Stomach (tissue), 8 donors: ENCODE measurements at regions not wholly inside any gene's neighbourhood (a gene's known extent, or its start where the extent isn't known, plus 50 kb on each side); places are given as distances from the start of the nearest gene placed in this dataset.
A peak's percentile ranks its signal among the peaks of the same experiment; 100 is the strongest.

ENCODE experiments used
- DNase-seq, 2 donors: peaks; one replicate each; pipeline versions ENCODE4 v3.0.0 to v3.0.0-alpha.2; 2013 to 2019
- H3K27ac ChIP-seq, 5 donors: fragments of 200-600 bp in 4 of 5; sonication (generic) in 4 of 5; one replicate each; pipeline ENCODE4 v1.5.1; 2013 to 2019; ENCODE audit warnings: mild to moderate bottlenecking in 1 of 5, moderate library complexity in 1 of 5
- H3K27me3 ChIP-seq, 3 donors: fragments of 200-600 bp; sonication (generic); one replicate each; pipeline ENCODE4 v1.5.1; 2017 to 2019; ENCODE audit warnings: mixed run types in 1 of 3
- H3K36me3 ChIP-seq, 4 donors: fragments of 200-600 bp; sonication (generic); 1 replicate in 3 of 4; 2 replicates in 1 of 4; pipeline ENCODE4 v1.5.1; 2016 to 2019
- H3K4me1 ChIP-seq, 4 donors: fragments of 200-600 bp; sonication (generic); one replicate each; pipeline ENCODE4 v1.5.1; 2016 to 2019
- H3K4me3 ChIP-seq, 4 donors: fragments of 200-600 bp; sonication (generic) in 3 of 4; one replicate each; pipeline ENCODE4 v1.5.1; 2016 to 2019; ENCODE audit warnings: mild to moderate bottlenecking in 1 of 4
- H3K9me3 ChIP-seq, 4 donors: fragments of 200-600 bp; sonication (generic); one replicate each; pipeline ENCODE4 v1.5.1; 2016 to 2019
- EP300 ChIP-seq: sonication (generic); formaldehyde crosslinking; IDR thresholded peaks from one replicate; pipeline ENCODE4 v1.6.1; 2017; ENCODE audit warnings: antibody characterized with exemption
- POLR2A ChIP-seq, 4 donors: fragments of 450-650 bp; IDR thresholded peaks; one replicate each; pipeline ENCODE4 v1.6.1; 2016; ENCODE audit warnings: antibody characterized with exemption in 4 of 4, control low read depth in 2 of 4, mild to moderate bottlenecking in 1 of 4, moderate library complexity in 1 of 4
- POLR2AphosphoS5 ChIP-seq, 3 donors: sonication (generic); formaldehyde crosslinking; IDR thresholded peaks; one replicate each; pipeline ENCODE4 v1.6.1; 2016; ENCODE audit warnings: antibody characterized with exemption in 3 of 3
- WGBS, 5 donors: extraction: QIAGEN DNeasy Blood & Tissue Kit in 3 of 5; methylation state at CpG; one replicate each; pipeline versions ENCODE4 v1.1.5 to v1.1.7; 2013 to 2018; 5-methylcytosine and 5-hydroxymethylcytosine counted together
- intact Hi-C: fragments of 100-400 bp; cut with DNase I; formaldehyde crosslinking; loops from one replicate; pipeline ENCODE4 v1.15.1; 2023; ENCODE audit warnings: low total_unique reads
- TF ChIP-seq, protein P1 (sequence below), 7 experiments: fragments of 450-650 bp in 4 of 7; fragments of 200-600 bp in 3 of 7; sonication (generic) in 3 of 7; IDR thresholded peaks; one replicate each; pipeline ENCODE4 v1.5.1; 2016 to 2019; ENCODE audit warnings: antibody characterized with exemption in 7 of 7, control low read depth in 2 of 7, mild to moderate bottlenecking in 1 of 7
- donor health status: healthy with polysubstance abuse.
- donor health status: Bipolar disorder and iron deficiency.
- donor health status: healthy.

DNA sequence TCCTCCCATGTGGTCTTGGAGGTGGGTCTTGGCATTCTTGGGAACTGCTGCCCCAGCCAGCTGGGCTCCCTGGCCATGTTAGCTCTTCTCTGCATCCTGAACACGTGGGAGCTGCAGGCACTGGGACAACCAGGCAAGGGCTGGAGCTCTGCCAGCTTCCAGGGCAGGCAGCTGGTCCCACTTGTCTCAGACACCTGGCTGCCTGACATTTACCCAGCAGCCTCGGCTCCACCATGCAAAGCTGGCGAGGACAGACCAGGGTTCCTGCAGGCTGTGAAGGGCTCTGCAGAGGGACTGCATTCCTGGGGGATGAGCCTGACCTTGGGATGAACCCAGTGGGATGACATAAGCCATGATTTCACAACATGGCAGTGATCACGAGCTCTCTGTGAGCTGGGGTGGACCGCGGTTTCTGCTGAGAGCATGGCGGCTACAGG, 99.0 kb upstream of the TSHZ3 start:
- Histone ChIP-seq H3K27ac (no peak overlapping the region), H3K4me3 (no peak overlapping the region), H3K36me3 (no peaks in the 10 kb centered on the region), H3K4me1 (no peaks in the 10 kb centered on the region), H3K27me3 (peaks cover 0 to 13% (median 0%) of the 10 kb centered on the region in 3 donors), H3K9me3 (peaks cover 0 to 17% (median 12%) of the 10 kb centered on the region in 4 donors)
- WGBS, 5 donors = 56 to 63% (median 60%) methylated on average over 5 to 7 of the region's 7 CpGs
- TF ChIP-seq, protein P1, sequence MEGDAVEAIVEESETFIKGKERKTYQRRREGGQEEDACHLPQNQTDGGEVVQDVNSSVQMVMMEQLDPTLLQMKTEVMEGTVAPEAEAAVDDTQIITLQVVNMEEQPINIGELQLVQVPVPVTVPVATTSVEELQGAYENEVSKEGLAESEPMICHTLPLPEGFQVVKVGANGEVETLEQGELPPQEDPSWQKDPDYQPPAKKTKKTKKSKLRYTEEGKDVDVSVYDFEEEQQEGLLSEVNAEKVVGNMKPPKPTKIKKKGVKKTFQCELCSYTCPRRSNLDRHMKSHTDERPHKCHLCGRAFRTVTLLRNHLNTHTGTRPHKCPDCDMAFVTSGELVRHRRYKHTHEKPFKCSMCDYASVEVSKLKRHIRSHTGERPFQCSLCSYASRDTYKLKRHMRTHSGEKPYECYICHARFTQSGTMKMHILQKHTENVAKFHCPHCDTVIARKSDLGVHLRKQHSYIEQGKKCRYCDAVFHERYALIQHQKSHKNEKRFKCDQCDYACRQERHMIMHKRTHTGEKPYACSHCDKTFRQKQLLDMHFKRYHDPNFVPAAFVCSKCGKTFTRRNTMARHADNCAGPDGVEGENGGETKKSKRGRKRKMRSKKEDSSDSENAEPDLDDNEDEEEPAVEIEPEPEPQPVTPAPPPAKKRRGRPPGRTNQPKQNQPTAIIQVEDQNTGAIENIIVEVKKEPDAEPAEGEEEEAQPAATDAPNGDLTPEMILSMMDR (IDR thresholded peaks at IDR 0.05) = no peak
- no peak for TF ChIP-seq EP300
- TF ChIP-seq POLR2AphosphoS5 (IDR thresholded peaks at IDR 0.05) = peak in 2 of 3 donors; percentile 32 to 42
- intact Hi-C loops = no loop called here
- DNase-seq = peak; percentile 26 to 58

DNA sequence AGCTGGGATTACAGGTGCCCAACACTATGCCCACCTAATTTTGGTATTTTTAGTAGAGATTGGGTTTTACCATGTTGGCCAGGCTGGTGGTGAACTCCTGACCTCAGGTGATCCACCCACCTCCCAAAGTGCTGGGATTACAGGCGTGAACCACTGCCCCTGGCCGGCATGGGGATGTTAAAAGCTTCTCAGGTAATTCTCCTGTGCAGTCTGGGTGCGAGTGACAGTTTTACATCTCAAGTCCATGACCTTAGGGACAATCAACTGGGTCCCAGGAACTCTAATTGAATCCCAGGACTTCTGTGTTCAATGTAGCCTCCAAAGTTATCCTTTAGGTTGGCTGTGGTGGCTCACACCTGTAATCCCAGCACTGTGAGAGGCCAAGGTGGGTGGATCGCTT, 100.1 kb upstream of the TSHZ3 start:
- H3K36me3 ChIP-seq = no peaks in the 10 kb centered on the region
- TF ChIP-seq, protein P1 (IDR thresholded peaks at IDR 0.05) = no peak
- TF ChIP-seq POLR2A (IDR thresholded peaks at IDR 0.05) (no peak), POLR2AphosphoS5 (IDR thresholded peaks at IDR 0.05) (no peak), EP300 (no peak)
- WGBS, 5 donors = 82 to 88% (median 83%) methylated on average over 4 of the region's 4 CpGs
- intact Hi-C loops = no loop called here
- DNase-seq = no peak
- H3K4me1 ChIP-seq = no peaks in the 10 kb centered on the region
- H3K9me3 ChIP-seq = peaks cover 0 to 17% (median 12%) of the 10 kb centered on the region in 4 donors
- H3K27ac ChIP-seq = no peak overlapping the region
- H3K27me3 ChIP-seq = peaks cover 0 to 13% (median 0%) of the 10 kb centered on the region in 3 donors
- H3K4me3 ChIP-seq = no peak overlapping the region

DNA sequence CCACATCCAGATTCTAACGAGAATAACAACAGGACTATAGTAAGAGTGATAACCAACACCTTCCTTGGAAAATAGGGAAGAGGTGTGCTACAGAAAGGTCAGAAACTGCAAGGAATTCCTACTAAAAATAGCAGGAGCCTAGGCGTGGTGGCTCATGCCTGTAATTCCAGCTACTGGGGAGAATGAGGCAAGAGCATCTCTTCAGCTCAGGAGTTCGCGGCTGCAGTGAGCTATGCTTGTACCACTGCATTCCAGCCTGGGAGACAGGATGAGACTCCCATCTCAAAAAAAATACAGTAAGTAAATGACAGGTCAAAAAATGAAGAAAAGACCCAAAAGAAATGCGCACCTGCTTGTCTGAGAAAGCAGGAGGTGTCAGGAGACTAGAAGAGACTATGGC, 101.5 kb upstream of the TSHZ3 start:
- 81 to 90% (median 87%) methylated on average over 5 of the region's 5 CpGs for WGBS, 5 donors
- no peaks in the 10 kb centered on the region for H3K36me3 ChIP-seq

DNA sequence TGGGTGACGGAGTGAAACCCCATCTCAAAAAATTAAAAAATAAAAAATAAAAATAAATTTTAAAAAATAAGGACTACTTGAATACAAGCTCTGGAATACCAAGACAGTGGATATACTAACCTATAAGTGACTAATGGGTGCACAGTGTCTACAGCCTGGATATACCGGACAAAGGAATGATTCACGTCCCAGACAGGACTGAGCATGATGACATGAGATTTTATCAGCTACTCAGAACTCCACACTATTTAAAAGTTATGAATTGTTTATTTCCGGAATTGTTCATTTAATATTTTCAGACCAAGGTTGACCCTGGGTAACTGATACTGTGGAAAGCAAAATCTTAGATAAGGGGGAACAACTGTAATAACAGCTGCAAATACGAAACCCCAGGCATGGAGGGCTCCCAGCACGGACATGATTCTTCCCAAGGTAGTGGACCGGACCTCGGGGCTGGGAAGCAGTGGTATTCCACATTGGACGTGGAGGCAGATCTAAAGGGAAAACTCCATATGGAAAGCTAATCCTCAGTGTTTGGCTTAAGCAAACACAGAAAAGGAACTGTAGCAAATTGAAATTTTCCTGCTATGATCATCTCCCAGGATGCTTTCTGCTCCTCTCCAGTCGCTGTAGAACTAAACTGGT, 102.6 kb upstream of the TSHZ3 start:
- Histone ChIP-seq H3K4me3 (no peak overlapping the region), H3K27me3 (peaks cover 0 to 13% (median 0%) of the 10 kb centered on the region in 3 donors), H3K27ac (no peak overlapping the region), H3K4me1 (no peaks in the 10 kb centered on the region), H3K36me3 (no peaks in the 10 kb centered on the region), H3K9me3 (no peaks in the 10 kb centered on the region)
- DNase-seq = no peak
- TF ChIP-seq POLR2AphosphoS5 (IDR thresholded peaks at IDR 0.05) = no peak
- no peak for TF ChIP-seq POLR2A (IDR thresholded peaks at IDR 0.05)
- TF ChIP-seq, protein P1 (IDR thresholded peaks at IDR 0.05) = no peak
- no peak for TF ChIP-seq EP300
- intact Hi-C loops = no loop called here
- 66 to 74% (median 71%) methylated on average over 10 of the region's 10 CpGs for WGBS, 5 donors

More for the DNA sequence above, 101.5 kb upstream of the TSHZ3 start:
- H3K27me3 ChIP-seq = peaks cover 0 to 13% (median 0%) of the 10 kb centered on the region in 3 donors
- TF ChIP-seq POLR2AphosphoS5 (IDR thresholded peaks at IDR 0.05) (no peak), EP300 (no peak), POLR2A (IDR thresholded peaks at IDR 0.05) (no peak)
- TF ChIP-seq, protein P1 (IDR thresholded peaks at IDR 0.05) = no peak
- peaks cover 0 to 6% (median 0%) of the 10 kb centered on the region in 4 donors for H3K9me3 ChIP-seq
- intact Hi-C loops = no loop called here
- no peak overlapping the region for H3K4me3 ChIP-seq
- no peak for DNase-seq
- H3K27ac ChIP-seq = no peak overlapping the region
- H3K4me1 ChIP-seq = no peaks in the 10 kb centered on the region
